ENCODE measurements at regions not wholly inside any gene's neighbourhood (a gene's known extent, or its start where the extent isn't known, plus 50 kb on each side); places are given as distances from the start of the nearest gene placed in this dataset.

GRCh38 chr17:21539146-21539545 is 153.2 kb upstream of the KCNJ18 start:
- no peaks in the 10 kb centered on the region for H3K36me3 ChIP-seq (ENCODE audit: control insufficient read depth, insufficient read depth, low read length)
- ChIA-PET CTCF (no interaction called here), POLR2A (no interaction called here)
- no peak overlapping the region for H3K4me3 Mint-ChIP-seq (ENCODE audit: unreplicated experiment)
- no peak for DNase-seq
- no peak overlapping the region for H3K27ac Mint-ChIP-seq (ENCODE audit: unreplicated experiment)
- intact Hi-C loops (cut with micrococcal nuclease; ENCODE audit: unreplicated experiment) = no loop called here
- TF ChIP-seq, protein P1, sequence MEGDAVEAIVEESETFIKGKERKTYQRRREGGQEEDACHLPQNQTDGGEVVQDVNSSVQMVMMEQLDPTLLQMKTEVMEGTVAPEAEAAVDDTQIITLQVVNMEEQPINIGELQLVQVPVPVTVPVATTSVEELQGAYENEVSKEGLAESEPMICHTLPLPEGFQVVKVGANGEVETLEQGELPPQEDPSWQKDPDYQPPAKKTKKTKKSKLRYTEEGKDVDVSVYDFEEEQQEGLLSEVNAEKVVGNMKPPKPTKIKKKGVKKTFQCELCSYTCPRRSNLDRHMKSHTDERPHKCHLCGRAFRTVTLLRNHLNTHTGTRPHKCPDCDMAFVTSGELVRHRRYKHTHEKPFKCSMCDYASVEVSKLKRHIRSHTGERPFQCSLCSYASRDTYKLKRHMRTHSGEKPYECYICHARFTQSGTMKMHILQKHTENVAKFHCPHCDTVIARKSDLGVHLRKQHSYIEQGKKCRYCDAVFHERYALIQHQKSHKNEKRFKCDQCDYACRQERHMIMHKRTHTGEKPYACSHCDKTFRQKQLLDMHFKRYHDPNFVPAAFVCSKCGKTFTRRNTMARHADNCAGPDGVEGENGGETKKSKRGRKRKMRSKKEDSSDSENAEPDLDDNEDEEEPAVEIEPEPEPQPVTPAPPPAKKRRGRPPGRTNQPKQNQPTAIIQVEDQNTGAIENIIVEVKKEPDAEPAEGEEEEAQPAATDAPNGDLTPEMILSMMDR (IDR thresholded peaks at IDR 0.05; ENCODE audit: insufficient read depth in 1 of 2, low read depth in 1 of 2, low read length in 1 of 2, severe bottlenecking in 1 of 2, unreplicated experiment in 1 of 2) = no peak
- no peaks in the 10 kb centered on the region for H3K36me3 Mint-ChIP-seq (ENCODE audit: insufficient read depth, unreplicated experiment)
- no peak overlapping the region for H3K4me3 ChIP-seq (ENCODE audit: low read depth, low read length)
- BruUV-seq (replicated peaks) = no TSS peak
- H3K4me1 ChIP-seq = no peaks in the 10 kb centered on the region
- H3K9me3 ChIP-seq = peaks cover 9% of the 10 kb centered on the region
- no peaks in the 10 kb centered on the region for H3K27me3 ChIP-seq (replicated peaks; ENCODE audit: control insufficient read depth, insufficient read depth, low read length)
- no peaks in the 10 kb centered on the region for H3K27me3 Mint-ChIP-seq (ENCODE audit: insufficient read depth, unreplicated experiment)
- peaks cover 5% of the 10 kb centered on the region for H3K4me1 Mint-ChIP-seq (ENCODE audit: low read depth, unreplicated experiment)
- H3K9me3 Mint-ChIP-seq (ENCODE audit: unreplicated experiment) = peaks cover 29% of the 10 kb centered on the region

DNA sequence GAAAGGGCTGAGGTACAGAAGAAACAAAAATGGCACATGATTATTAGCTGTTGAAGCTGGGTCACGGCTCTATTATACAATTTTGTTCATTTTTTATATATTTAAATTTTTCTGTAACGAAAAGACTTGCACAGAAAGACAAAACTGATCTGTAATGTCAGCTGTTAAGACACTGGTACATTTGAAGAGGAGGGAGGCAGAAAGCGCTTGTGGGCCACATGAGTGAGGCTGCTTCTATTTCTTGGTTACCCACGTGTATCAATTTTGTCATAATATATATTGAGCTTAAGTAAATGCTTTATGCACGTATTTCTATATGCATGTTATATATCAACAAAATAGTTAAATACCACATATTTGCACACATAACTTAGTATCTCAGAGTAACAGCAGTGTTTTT is 151.8 kb upstream of the KCNJ18 start:
- POLR2A ChIA-PET = no interaction called here
- H3K4me3 Mint-ChIP-seq (ENCODE audit: unreplicated experiment) = no peak overlapping the region
- H3K9me3 Mint-ChIP-seq (ENCODE audit: unreplicated experiment) = peaks cover 29% of the 10 kb centered on the region
- CTCF ChIA-PET = no interaction called here
- H3K4me1 Mint-ChIP-seq (ENCODE audit: low read depth, unreplicated experiment) = peaks cover 5% of the 10 kb centered on the region
- H3K4me1 ChIP-seq = no peaks in the 10 kb centered on the region
- no peaks in the 10 kb centered on the region; the same call in 1 of the 2 replicates for H3K36me3 ChIP-seq (ENCODE audit: control insufficient read depth, insufficient read depth, low read length)
- H3K27me3 ChIP-seq (replicated peaks; ENCODE audit: control insufficient read depth, insufficient read depth, low read length) = no peaks in the 10 kb centered on the region
- no peak overlapping the region for H3K4me3 ChIP-seq (ENCODE audit: low read depth, low read length)
- no peak overlapping the region for H3K27ac Mint-ChIP-seq (ENCODE audit: unreplicated experiment)
- TF ChIP-seq, protein P1 (IDR thresholded peaks at IDR 0.05; ENCODE audit: insufficient read depth in 1 of 2, low read depth in 1 of 2, low read length in 1 of 2, severe bottlenecking in 1 of 2, unreplicated experiment in 1 of 2) = no peak
- peaks cover 6% of the 10 kb centered on the region for H3K36me3 Mint-ChIP-seq (ENCODE audit: insufficient read depth, unreplicated experiment)
- no peak for DNase-seq
- no TSS peak for BruUV-seq (replicated peaks)
- H3K27me3 Mint-ChIP-seq (ENCODE audit: insufficient read depth, unreplicated experiment) = no peaks in the 10 kb centered on the region
- peaks cover 9% of the 10 kb centered on the region for H3K9me3 ChIP-seq
- intact Hi-C loops (cut with micrococcal nuclease; ENCODE audit: unreplicated experiment) = no loop called here

DNA sequence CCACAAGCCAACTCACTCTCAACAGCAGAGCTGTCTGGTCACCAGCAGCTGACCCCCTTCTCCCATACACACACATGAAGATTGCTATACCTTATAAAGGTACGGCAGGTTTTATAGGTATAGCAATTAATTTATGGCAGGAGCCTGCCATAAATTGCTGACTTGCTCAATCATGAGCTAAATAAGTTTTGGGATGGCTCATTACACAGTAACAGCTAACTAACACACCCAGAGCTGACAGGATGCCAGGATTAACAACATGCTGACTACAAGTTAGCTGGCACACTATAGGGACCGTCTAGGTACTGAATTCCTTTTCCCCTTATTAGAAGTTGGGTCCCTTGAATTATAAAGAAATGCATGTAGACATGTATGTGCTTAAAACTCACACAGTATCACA is 150.3 kb upstream of the KCNJ18 start:
- TF ChIP-seq, protein P1 (IDR thresholded peaks at IDR 0.05; ENCODE audit: insufficient read depth in 1 of 2, low read depth in 1 of 2, low read length in 1 of 2, severe bottlenecking in 1 of 2, unreplicated experiment in 1 of 2) = no peak
- Histone ChIP-seq H3K27me3 (replicated peaks; ENCODE audit: control insufficient read depth, insufficient read depth, low read length) (no peaks in the 10 kb centered on the region), H3K36me3 (ENCODE audit: control insufficient read depth, insufficient read depth, low read length) (no peaks in the 10 kb centered on the region; the same call in 1 of the 2 replicates), H3K9me3 (peaks cover 9% of the 10 kb centered on the region), H3K4me3 (ENCODE audit: low read depth, low read length) (no peak overlapping the region), H3K4me1 (no peaks in the 10 kb centered on the region)
- peaks cover 5% of the 10 kb centered on the region for H3K4me1 Mint-ChIP-seq (ENCODE audit: low read depth, unreplicated experiment)
- H3K4me3 Mint-ChIP-seq (ENCODE audit: unreplicated experiment) = no peak overlapping the region
- DNase-seq = no peak
- peaks cover 21% of the 10 kb centered on the region for H3K9me3 Mint-ChIP-seq (ENCODE audit: unreplicated experiment)
- no peak overlapping the region for H3K27ac Mint-ChIP-seq (ENCODE audit: unreplicated experiment)
- H3K27me3 Mint-ChIP-seq (ENCODE audit: insufficient read depth, unreplicated experiment) = no peaks in the 10 kb centered on the region
- ChIA-PET POLR2A (no interaction called here), CTCF (no interaction called here)
- peaks cover 6% of the 10 kb centered on the region for H3K36me3 Mint-ChIP-seq (ENCODE audit: insufficient read depth, unreplicated experiment)
- intact Hi-C loops (cut with micrococcal nuclease; ENCODE audit: unreplicated experiment) = no loop called here
- no TSS peak for BruUV-seq (replicated peaks)

Data from Caco-2 (cell line).